LHCN-M2 (cell line): ENCODE measurements at regions not wholly inside any gene's neighbourhood (a gene's known extent, or its start where the extent isn't known, plus 50 kb on each side); places are given as distances from the start of the nearest gene placed in this dataset.
A peak's percentile ranks its signal among the peaks of the same experiment; 100 is the strongest.

Experiments
- DNase-seq: peaks from one replicate; pipeline ENCODE4 v3.0.0-alpha.2; 2012; ENCODE audit warnings: low read depth

- DNase-seq = no peak
Observed at GRCh38 chr12:91404441-91404840, 221.8 kb upstream of the DCN start.

GRCh38 chr12:91401190-91401589 lies 218.6 kb upstream of the DCN start:
- DNase-seq = no peak

DNA sequence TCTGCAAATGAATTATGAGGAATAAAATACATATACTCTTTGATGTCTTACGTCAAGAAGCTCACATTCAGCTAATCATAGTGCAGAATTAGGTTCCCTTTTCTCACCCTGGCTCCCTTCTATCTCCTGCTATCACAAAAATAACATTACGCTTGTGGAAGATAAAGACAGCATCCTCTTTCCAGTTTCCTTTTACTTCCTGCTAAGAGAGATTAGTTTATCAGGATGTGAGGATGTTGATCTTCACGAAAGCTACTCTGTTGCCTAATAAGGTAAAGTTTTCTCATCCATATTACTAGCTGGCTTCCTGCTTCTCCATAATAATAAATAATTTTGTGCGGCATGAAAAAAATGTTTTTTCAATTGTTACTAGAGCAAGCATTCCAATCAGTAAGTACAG lies 217.7 kb upstream of the DCN start:
- DNase-seq = no peak

DNA sequence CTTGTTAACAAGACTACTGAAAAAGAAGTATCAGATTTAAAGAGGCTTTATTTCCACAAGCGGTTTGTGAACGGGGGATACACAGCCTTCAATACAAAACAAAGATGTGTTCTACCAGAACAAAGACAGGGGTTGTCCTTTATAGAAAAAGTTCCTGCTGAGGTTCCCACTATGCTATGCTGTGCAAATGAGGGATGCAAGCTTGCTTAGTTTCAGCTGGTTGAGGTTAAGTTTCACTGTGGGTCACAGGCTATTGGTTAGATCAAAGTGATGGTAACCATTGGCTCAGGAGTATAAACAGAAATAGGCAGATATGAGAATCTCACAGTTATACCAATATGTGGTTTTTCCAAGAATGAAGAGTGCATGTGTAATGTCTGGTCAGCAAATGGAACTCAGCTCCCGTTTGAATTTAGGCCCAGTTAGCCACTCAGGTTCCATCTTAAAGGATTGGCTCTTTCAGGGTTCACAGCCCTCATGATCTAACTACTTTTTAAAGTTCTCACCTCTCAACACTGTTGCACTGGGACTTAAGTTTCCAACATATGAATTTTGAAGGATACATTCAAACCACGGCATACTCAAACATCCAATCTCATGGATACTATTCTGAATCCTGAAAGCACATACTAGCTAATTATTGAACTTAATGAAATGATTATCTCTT lies 215.4 kb upstream of the DCN start:
- DNase-seq = no peak

- DNase-seq = no peak
Observed at GRCh38 chr12:91396293-91396692, 213.7 kb upstream of the DCN start.

DNA sequence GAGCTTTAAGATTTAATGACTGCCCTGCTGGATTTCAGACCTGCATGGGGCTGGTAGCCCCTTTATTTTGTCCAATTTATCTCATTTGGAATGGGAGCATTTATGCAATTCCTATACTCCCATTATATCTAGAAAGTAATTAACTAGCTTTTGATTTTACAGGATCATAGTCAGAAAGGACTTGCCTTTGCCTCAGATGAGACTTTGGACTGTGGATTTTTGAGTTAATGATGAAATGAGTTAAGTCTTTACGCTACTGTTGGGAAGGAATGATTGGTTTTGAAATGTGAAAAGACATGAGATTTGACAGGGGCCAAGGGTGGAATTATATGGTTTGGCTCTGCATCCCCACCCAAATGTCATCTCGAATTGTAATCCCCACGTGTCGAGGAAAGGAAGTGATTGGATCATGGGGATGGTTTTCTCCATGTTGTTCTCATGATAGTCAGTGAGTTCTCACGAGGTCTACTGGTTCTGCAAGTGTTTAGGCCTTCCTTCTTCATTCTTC lies 213.1 kb upstream of the DCN start:
- DNase-seq = no peak

DNA sequence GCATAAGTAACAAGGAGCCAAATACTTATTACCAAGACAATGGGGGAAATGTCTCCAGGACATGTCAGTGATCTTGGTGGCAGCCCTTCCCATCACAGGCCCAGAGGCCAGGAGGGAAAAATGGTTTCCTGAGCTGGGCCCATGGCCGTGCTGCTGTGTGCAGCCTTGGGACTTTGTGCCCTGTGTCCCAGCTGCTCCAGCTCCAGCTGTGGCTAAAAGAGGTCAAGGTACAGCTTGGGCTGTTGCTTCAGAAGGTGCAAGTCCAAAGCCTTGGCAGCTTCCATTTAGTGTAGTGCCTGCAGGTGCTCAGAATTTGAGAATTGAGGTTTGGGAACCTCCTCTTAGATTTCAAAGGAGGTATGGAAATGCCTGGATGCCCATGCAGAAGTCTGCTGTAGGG lies 212.3 kb upstream of the DCN start:
- no peak for DNase-seq

DNA sequence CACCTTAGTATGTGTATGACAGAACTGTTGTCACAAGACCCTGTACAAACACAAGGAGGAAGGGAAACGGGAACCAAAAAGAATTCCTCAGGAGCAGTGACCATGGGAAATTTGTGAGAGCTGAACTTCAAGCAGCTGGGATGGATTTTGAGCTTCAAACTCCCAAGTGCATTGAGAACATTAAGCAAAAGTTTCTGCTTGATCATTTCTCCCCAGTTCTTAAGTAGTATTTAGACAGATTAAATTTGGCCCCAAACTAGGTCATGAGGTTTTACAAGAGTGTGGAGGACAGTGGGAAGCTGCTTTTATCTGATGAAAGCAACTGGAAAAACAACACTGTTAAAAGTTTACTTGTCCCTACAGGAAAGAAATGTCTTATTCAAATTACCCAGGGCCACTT lies 206.0 kb upstream of the DCN start:
- DNase-seq = no peak

DNA sequence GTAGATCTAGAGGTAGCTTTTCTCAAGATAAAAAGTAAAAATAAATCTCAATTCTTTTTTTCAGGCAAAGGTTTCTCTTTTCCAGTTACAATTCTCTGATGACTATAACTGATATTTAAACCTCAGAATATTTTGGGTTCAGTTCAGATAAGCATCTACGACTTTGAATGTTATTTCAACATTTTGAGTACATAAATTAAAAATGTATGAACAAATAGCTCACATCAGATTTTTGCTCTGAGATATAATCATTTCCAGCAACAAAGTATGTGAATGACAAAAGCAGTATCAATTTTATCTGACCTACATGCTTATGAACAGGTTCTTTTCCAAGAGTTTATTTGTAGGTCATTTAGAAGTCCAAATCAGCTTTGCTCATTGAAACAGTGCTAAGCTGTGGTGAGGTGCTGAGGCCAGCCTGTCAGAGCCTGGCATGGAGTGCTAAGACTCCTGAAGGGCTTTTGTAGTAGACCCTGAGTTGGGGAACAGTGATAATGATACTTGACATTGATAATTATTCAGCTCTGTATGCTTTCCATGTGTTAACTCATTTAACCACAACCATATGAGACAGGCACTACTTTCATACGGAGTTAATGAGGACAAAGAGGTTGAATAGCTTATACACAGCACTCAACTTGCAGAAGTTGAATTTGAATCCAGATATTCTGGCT lies 205.0 kb upstream of the DCN start:
- no peak for DNase-seq

- DNase-seq = no peak
Observed at GRCh38 chr12:91384806-91385205, 202.2 kb upstream of the DCN start.

GRCh38 chr12:91384366-91384765 lies 201.7 kb upstream of the DCN start:
- DNase-seq = no peak

GRCh38 chr12:91383099-91383498 lies 200.5 kb upstream of the DCN start:
- no peak for DNase-seq

- DNase-seq = peak; percentile 72
Observed at GRCh38 chr12:91382081-91382543, 199.5 kb upstream of the DCN start.

DNA sequence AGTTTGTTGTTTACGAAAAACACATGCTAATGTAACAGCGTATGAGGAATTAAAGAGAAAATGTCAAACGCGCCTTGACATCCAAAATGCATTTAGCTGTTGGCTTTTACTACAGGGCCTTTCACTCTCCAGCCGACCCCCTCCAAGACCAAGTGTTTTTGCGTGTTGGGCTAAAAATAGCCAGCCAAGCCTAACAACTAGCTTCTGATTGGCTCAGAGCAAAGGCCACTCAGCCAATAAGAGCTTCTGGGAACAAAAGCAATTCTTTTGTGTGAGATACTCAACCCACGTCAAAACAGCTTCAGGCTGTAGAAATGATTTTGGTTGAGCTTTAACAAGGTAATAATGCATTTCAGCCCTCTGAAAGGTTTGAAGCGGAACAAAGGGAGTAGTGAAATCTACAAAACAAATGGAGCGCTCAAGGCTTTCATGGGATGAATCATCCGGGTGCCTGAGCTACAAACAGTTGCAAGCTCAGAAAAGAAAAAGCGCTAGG lies 198.7 kb upstream of the DCN start:
- peak; percentile 82 for DNase-seq

GRCh38 chr12:91380631-91381030 lies 198.0 kb upstream of the DCN start:
- no peak for DNase-seq

GRCh38 chr12:91379051-91379775 lies 196.6 kb upstream of the DCN start:
- no peak for DNase-seq

DNA sequence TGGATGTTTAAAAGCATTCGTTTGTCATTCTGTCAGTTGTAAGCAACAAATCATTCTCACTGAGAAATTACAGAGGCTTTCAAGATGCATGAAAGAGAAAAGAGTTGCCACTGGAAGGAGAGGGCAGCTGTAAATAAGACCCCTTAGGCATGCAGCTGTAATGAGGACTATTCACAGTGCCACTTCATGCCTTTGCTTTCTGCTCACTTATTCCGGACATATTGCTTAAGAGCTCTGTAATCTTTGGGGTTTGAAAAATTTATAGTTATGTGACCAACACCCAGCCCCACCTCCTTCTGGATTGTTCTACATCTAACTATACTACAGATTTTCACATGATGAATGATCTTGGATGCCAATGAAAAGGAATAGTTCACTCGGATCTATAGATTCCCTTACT lies 194.8 kb upstream of the DCN start:
- DNase-seq = no peak

- no peak for DNase-seq
Observed at GRCh38 chr12:91373086-91373485, 190.5 kb upstream of the DCN start.

GRCh38 chr12:91370086-91370868 lies 187.7 kb upstream of the DCN start:
- no peak for DNase-seq

DNA sequence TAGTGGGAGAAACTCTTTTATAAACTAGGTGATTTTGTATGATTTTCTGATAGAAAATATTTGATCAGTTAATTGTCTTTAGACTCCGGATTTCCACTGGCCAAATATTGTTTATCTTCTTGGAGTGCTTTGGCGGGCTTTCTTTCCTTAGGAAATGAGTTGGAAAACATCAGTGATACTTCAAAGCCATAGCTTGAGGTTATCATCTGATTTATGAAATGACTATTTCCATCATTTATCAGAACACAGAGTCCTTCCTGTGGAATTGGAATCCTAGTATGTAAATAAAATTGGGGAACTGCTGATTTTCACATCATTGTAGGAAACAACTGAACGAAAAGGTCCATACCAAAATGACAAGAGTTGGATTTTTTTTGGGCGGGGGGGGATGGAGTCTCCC lies 186.0 kb upstream of the DCN start:
- no peak for DNase-seq

DNA sequence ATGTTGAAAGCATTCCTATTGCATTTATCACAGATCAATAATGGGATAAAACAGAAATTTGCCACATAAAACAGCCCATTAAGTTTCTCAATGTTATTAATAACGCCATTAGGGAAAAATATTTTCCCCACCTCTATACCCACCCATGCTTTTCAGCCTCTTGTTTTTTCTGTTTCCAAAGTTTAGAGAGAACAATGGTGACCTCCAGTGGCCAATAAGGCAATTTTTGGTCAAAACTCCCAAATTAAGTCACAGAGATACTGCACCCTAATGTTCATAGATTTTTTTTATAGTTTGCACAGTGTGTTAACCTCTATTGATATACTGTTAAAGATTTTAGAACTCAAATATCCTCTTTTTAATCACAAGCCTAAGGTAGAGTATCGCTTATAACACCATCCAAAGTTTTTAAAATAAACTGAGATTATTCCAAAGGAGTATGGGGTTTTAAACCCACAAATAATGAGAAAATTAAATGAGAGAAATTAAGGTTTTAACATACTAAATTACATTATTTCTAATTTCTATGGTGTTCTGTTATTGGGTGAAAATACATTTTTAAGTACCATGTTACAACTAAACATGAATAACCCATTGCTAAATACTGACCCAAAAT lies 184.7 kb upstream of the DCN start:
- DNase-seq = peak; percentile 34
